GM08714 (cell line): ENCODE measurements at regions not wholly inside any gene's neighbourhood (a gene's known extent, or its start where the extent isn't known, plus 50 kb on each side); places are given as distances from the start of the nearest gene placed in this dataset.
A peak's percentile ranks its signal among the peaks of the same experiment; 100 is the strongest.
"Not testable (repeated sequence)": the region's sequence is repeated elsewhere in the genome, so short reads cannot be mapped to it uniquely, and the experiment has no call there.

ENCODE experiments used
- H3K4me3 ChIP-seq: fragments of 200-500 bp; sonication (Bioruptor generic); 2 replicates; pipeline ENCODE4 v1.5.1; 2014; ENCODE audit warnings: mild to moderate bottlenecking, low read length, inconsistent platforms
- ZNF274 ChIP-seq: IDR thresholded peaks from 2 replicates; pipeline ENCODE4 v1.6.1; 2012; ENCODE audit warnings: mild to moderate bottlenecking, low read depth, low read length

DNA sequence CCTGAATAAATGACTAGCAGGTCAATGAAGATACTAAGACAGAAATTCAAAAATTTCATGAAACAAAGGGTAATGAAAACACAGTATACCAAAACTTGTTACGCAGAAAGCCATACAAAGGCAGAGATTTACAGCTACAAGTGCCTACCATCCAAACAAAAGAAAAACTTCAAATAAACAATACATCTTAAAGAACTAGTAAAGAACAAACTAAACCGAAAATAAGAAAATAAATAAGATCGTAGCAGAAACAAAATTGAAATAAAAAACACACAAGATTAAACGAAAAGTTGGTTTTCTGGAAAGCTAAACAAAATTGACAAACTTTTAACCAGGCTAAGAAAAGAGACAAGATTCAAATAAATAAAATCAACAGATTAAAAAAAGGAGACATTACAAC is 51.5 kb downstream of the VPREB1 start:
- not testable (repeated sequence) for H3K4me3 ChIP-seq

DNA sequence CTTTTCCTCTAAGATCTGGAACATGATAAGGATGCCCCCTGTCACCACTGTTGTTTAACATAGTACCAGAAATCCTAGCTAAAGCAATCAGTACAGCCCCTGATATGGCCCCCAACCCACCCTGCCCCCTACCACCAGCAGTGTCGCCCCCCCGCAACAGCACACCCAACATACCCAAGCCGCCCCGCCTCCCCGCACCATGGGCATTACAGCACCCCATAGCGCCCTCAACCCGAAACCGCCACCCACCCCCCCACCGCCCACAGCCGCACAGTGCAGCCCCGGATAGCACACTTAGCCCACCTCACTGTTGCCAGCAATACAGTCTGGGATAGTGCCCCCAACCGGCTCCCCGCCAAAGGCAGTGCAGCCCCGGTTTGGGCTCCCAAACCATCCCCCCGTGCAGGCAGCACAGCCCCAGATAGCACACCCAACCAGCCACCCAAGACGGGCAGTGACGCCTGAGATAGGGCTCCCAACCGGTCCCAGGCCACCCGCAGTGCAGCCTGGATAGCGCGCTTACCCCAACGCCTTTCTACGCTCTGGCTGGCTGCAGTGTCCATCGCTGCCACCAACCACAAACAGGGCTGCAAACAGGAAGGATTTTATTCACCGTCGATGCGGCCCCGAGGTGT is 52.7 kb downstream of the VPREB1 start:
- peak overlapping the region; percentile 95 for H3K4me3 ChIP-seq

DNA sequence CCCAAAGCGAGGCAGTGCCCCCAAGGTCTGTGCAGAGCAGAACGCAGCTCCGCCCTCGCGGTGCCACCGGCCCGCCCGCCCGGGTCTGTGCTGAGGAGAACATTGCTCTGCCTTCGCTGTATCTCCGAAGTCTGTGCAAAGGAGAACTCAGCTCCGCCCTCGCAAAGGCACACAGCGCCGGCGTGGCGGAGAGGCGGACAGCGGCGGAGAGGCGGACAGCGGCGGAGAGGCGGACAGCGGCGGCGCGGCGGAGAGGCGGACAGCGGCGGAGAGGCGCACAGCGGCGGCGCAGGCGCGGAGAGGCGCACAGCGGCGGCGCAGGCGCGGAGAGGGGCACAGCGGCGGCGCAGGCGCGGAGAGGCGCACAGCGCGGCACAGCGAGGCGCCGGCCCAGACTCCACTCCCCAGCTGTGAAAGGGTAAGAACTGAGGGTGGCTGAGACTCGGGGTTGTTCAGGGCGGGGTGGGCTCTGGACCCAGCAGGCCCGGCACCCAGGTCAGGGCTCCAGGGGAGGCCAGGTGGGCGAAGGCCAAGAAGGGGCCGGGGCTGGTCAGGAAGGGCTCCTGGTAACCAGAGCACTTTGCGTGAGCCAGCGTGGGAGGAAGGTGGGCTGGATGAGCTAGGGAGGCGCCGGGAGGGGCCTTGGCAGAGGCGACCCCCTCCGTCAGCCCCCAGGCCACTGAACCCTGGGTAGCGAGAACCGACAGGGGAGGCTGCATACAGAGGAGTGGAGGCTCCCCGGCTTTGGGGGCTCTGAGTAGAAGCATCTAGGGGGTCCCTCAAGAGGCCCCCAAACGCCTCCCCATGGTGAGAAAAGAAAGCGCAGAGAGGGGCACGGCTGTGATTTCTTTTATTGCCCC is 53.4 kb downstream of the VPREB1 start:
- peak overlapping the region; percentile 96 for H3K4me3 ChIP-seq

- H3K4me3 ChIP-seq, result peak overlapping the region; percentile 96
Observed at GRCh38 chr22:22298654-22299009, 54.0 kb downstream of the VPREB1 start.

DNA sequence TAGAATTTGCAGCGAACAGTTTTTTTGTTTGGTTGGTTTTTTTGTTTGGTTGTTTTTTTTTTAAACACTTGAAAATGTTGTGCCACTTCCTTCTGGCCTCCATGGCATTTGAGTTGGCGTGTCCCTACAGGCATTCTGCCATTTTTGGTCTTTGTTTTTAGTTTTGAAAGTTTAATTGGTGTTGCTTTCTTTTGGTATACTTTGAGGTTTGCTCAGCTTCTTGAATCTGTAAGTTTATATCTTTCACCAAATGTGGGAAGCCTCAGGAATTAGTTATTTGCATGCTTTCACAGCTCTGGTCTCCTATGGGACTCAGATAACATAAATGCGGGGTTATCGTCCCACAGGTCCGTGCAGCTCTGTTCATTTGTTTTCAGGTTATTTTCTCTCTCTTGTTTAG is 55.9 kb downstream of the VPREB1 start:
- H3K4me3 ChIP-seq, result not testable (repeated sequence)

- not testable (repeated sequence) for H3K4me3 ChIP-seq
Observed at GRCh38 chr22:22300946-22301345, 56.4 kb downstream of the VPREB1 start.

DNA sequence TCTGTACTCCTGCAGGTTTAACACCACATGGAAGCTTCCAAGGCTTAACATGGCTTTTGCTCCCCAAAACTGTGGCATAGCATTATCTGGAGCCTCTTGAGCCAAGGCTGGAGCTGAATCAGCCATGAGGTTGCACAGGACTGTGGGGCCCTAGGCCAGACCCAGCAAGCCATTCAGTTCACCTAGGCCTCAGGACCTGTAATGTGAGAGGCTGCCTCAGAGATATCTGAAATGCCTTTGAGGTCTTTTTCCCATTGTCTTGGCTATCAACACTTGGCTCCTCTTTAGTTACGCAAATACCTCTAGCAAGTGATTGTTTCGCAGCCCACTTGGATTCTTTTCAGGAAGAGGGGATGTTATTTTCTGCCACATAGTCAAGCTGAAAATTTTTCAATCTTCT is 72.0 kb downstream of the VPREB1 start:
- no peak for TF ChIP-seq ZNF274
- H3K4me3 ChIP-seq, result no peak overlapping the region

DNA sequence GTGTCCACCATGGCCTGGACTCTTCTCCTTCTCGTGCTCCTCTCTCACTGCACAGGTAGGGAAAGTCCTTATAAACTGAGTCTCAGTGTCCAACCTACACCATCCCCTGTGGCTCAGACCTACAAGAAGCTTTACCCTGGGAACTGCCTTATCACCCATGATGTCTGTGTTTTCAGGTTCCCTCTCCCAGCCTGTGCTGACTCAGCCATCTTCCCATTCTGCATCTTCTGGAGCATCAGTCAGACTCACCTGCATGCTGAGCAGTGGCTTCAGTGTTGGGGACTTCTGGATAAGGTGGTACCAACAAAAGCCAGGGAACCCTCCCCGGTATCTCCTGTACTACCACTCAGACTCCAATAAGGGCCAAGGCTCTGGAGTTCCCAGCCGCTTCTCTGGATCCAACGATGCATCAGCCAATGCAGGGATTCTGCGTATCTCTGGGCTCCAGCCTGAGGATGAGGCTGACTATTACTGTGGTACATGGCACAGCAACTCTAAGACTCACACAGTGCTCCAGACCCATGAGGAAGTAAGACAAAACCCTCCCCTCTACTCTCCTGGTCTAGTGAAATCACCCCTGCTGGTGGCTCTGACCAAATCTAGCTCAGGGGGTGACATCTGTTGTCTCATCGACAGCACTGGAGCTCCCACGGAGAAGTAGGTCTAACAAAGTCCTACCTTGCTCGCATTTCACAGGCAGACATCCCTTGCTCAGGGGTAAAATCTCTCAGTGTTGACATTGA is 74.3 kb downstream of the VPREB1 start:
- no peak overlapping the region for H3K4me3 ChIP-seq
- TF ChIP-seq ZNF274, result no peak

DNA sequence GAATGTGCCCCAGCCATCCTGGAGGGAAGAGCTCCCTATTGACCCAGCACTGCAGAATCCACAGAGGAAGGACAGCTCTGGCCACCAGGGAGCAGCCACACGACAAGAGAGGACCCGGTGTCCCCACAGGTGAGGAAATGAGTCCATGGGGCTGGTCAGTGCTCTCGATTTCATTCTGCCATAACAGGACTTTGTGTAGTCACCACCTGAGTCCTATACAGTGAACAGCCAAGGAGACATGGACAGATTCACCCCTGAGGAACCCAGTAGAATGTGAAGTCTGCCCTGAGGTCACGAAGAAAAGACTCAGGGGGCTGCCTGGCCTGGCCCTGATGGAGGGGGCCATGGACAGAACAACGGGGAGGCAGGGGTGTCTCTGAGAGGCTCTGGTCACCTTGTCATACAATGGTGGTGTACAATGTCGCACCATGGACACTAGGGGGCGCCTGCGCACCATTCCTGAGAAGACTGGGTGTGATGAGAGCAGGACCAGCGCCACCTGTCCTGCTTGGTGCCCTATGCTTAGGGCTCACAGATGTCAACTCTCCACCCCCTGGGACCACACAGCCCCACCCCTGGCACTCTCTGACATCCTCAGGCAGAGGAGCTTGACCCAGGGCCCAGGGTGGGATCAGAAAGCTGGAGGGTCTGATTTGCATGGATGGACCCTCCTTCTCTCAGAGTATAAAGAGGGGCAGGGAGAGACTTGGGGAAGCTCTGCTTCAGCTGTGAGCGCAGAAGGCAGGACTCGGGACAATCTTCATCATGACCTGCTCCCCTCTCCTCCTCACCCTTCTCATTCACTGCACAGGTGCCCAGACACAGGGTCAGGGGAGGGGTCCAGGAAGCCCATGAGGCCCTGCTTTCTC is 77.4 kb downstream of the VPREB1 start:
- not testable (repeated sequence) for H3K4me3 ChIP-seq

DNA sequence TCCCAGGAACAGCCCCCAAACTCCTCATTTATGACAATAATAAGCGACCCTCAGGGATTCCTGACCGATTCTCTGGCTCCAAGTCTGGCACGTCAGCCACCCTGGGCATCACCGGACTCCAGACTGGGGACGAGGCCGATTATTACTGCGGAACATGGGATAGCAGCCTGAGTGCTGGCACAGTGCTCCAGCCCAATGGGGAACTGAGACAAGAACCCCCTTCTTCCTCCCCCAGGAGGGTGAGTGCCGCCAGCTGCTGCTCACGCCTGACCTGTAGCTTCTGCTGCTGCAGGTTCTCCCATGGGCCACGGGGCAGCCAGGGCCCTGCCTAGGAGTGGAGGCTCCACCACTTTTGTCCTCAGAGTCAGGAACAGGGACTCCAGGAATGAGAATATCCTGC is 78.2 kb downstream of the VPREB1 start:
- no peak for TF ChIP-seq ZNF274
- no peak overlapping the region for H3K4me3 ChIP-seq

DNA sequence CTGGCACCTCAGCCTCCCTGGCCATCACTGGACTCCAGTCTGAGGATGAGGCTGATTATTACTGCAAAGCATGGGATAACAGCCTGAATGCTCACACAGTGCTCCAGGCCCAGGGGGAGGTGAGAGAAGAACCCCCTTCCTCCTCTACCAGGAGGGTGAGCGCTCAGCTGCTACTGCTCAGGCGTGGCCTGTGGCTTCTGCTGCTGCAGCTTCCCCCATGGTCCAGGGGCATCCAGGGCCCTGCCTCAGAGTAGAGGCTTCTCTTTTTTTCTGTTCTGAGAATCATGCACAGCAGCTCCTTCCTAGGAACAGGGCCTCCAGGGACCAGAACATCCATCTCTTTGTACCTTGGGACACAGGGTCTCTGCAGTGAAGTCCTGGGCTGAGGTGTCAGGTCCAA is 83.1 kb downstream of the VPREB1 start:
- no peak overlapping the region for H3K4me3 ChIP-seq
- TF ChIP-seq ZNF274, result no peak

DNA sequence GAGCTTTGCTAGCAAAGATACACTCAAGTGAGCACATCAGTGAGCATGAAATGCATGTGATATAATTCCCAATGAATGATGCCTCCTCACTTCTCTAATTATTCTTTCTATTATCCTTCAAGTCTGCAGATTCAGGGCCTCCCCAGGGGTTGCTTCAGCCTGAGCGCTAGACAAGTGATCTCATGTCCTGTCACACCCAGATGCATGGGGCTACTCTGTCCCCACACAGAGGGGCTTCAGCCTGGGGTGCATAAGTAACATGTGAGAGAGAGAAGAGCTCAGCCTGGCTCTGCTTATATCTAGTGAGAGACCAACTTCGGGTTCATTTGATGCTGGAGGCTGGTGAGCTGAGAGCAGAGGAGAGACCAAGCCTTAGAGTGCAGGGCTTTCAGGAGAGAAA is 85.2 kb downstream of the VPREB1 start:
- no peak for TF ChIP-seq ZNF274
- H3K4me3 ChIP-seq, result no peak overlapping the region

GRCh38 chr22:22335640-22336039 is 91.1 kb downstream of the VPREB1 start:
- H3K4me3 ChIP-seq, result not testable (repeated sequence)

DNA sequence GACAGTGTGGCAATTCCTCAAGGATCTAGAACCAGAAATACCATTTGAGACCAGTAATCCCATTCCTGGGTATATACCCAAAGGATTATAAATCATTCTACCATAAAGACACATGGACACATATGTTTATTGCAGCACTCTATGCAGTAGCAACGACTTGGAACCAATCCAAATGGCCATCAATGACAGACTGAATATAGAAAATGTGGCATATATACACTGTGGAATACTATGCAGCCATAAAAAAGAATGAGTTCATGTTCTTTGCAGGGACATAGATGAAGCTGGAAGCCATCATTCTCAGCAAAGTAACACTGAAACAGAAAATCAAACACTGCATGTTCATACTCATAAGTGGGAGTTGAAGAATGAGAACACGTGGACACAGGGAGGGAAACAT is 91.7 kb downstream of the VPREB1 start:
- not testable (repeated sequence) for H3K4me3 ChIP-seq

DNA sequence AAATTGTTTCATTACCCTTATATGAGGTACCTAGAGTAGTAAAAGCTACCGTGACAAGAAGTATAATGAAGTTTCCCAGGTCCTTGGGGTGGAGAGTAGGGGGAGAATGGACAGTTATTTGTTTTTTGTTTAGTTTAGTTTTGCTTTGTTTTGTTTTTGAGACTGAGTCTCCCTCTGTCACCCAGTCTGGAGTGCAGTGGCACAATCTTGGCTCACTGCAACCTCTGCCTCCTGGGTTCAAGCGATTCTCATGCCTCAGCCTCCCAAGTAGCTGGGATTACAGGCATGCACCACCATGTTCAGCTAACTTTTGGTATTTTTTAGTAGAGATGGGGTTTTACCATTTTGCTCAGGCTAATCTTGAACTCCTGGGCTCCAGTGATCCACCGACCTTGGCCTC is 94.2 kb downstream of the VPREB1 start:
- H3K4me3 ChIP-seq, result not testable (repeated sequence)
